HG03354 (cell line): ENCODE measurements at regions not wholly inside any gene's neighbourhood (a gene's known extent, or its start where the extent isn't known, plus 50 kb on each side); places are given as distances from the start of the nearest gene placed in this dataset.

Experiments
- ATAC-seq: cut with Tn5 transposase; IDR thresholded peaks from one replicate; pipeline ENCODE4 v1.9.1; 2021; ENCODE audit warnings: mild to moderate bottlenecking; ENCODE audit not compliant: unreplicated experiment, poor library complexity, severe bottlenecking

- ATAC-seq = no peak
Observed at GRCh38 chr2:36074008-36074407, 281.6 kb upstream of the CRIM1 start.

- ATAC-seq = no peak
Observed at GRCh38 chr2:36071698-36072097, 283.9 kb upstream of the CRIM1 start.

- no peak for ATAC-seq
Observed at GRCh38 chr2:36069074-36069473, 286.5 kb upstream of the CRIM1 start.

- ATAC-seq = no peak
Observed at GRCh38 chr2:36068086-36068485, 287.5 kb upstream of the CRIM1 start.

GRCh38 chr2:36060133-36060532 lies 295.4 kb upstream of the CRIM1 start:
- peak; percentile 41 for ATAC-seq

GRCh38 chr2:36059691-36060090 lies 295.9 kb upstream of the CRIM1 start:
- ATAC-seq = peak; percentile 100

GRCh38 chr2:36058953-36059352 lies 296.6 kb upstream of the CRIM1 start:
- ATAC-seq = no peak

GRCh38 chr2:36058076-36058475 lies 297.5 kb upstream of the CRIM1 start:
- ATAC-seq = no peak

GRCh38 chr2:36052819-36053218 lies 302.8 kb upstream of the CRIM1 start:
- no peak for ATAC-seq

- ATAC-seq = no peak
Observed at GRCh38 chr2:36044411-36044810, 311.2 kb upstream of the CRIM1 start.

GRCh38 chr2:36035137-36035536 lies 320.4 kb upstream of the CRIM1 start:
- ATAC-seq = no peak

GRCh38 chr2:36032046-36032445 lies 323.5 kb upstream of the CRIM1 start:
- ATAC-seq = no peak

- no peak for ATAC-seq
Observed at GRCh38 chr2:36031471-36031870, 324.1 kb upstream of the CRIM1 start.

- no peak for ATAC-seq
Observed at GRCh38 chr2:36027616-36028015, 328.0 kb upstream of the CRIM1 start.

GRCh38 chr2:36013064-36013463 lies 342.5 kb upstream of the CRIM1 start:
- ATAC-seq = no peak

GRCh38 chr2:36006444-36006843 lies 349.1 kb upstream of the CRIM1 start:
- no peak for ATAC-seq

GRCh38 chr2:36002941-36003340 lies 352.6 kb upstream of the CRIM1 start:
- ATAC-seq = no peak

GRCh38 chr2:35997488-35997887 lies 358.1 kb upstream of the CRIM1 start:
- no peak for ATAC-seq

GRCh38 chr2:35989503-35989902 lies 366.1 kb upstream of the CRIM1 start:
- ATAC-seq = no peak

GRCh38 chr2:35989040-35989439 lies 366.5 kb upstream of the CRIM1 start:
- ATAC-seq = no peak

GRCh38 chr2:35986871-35987270 lies 368.7 kb upstream of the CRIM1 start:
- ATAC-seq = no peak

- ATAC-seq = peak; percentile 98
Observed at GRCh38 chr2:35978218-35978617, 377.4 kb upstream of the CRIM1 start.

GRCh38 chr2:35976611-35977010 lies 379.0 kb upstream of the CRIM1 start:
- ATAC-seq = no peak
